ENCODE measurements at regions not wholly inside any gene's neighbourhood (a gene's known extent, or its start where the extent isn't known, plus 50 kb on each side); places are given as distances from the start of the nearest gene placed in this dataset.

GRCh38 chr9:8206720-8207119 is 407.1 kb upstream of the DMAC1 start:
- H3K4me3 ChIP-seq (replicated peaks; ENCODE audit: low read depth, low read length) = no peak overlapping the region
- no peak for TF ChIP-seq CTCF (IDR thresholded peaks at IDR 0.05; ENCODE audit: low read length, missing control alignments)
- no peak for DNase-seq (ENCODE audit: low read depth)

- TF ChIP-seq CTCF (IDR thresholded peaks at IDR 0.05; ENCODE audit: low read length, missing control alignments) = no peak
- H3K4me3 ChIP-seq (replicated peaks; ENCODE audit: low read depth, low read length) = no peak overlapping the region
- no peak for DNase-seq (ENCODE audit: low read depth)
Measured at GRCh38 chr9:8205576-8205975, 406.0 kb upstream of the DMAC1 start.

GRCh38 chr9:8189881-8190280 is 390.3 kb upstream of the DMAC1 start:
- no peak for DNase-seq (ENCODE audit: low read depth)
- H3K4me3 ChIP-seq (replicated peaks; ENCODE audit: low read depth, low read length) = no peak overlapping the region
- no peak for TF ChIP-seq CTCF (IDR thresholded peaks at IDR 0.05; ENCODE audit: low read length, missing control alignments)

- no peak overlapping the region for H3K4me3 ChIP-seq (replicated peaks; ENCODE audit: low read depth, low read length)
- no peak for TF ChIP-seq CTCF (IDR thresholded peaks at IDR 0.05; ENCODE audit: low read length, missing control alignments)
- DNase-seq (ENCODE audit: low read depth) = no peak
Measured at GRCh38 chr9:8188723-8189407, 389.3 kb upstream of the DMAC1 start.

- TF ChIP-seq CTCF (IDR thresholded peaks at IDR 0.05; ENCODE audit: low read length, missing control alignments) = no peak
- H3K4me3 ChIP-seq (replicated peaks; ENCODE audit: low read depth, low read length) = no peak overlapping the region
- DNase-seq (ENCODE audit: low read depth) = no peak
Measured at GRCh38 chr9:8186560-8186959, 387.0 kb upstream of the DMAC1 start.

- TF ChIP-seq CTCF (IDR thresholded peaks at IDR 0.05; ENCODE audit: low read length, missing control alignments) = no peak
- no peak for DNase-seq (ENCODE audit: low read depth)
- H3K4me3 ChIP-seq (replicated peaks; ENCODE audit: low read depth, low read length) = no peak overlapping the region
Measured at GRCh38 chr9:8183618-8184017, 384.0 kb upstream of the DMAC1 start.

- TF ChIP-seq CTCF (IDR thresholded peaks at IDR 0.05; ENCODE audit: low read length, missing control alignments) = no peak
- H3K4me3 ChIP-seq (replicated peaks; ENCODE audit: low read depth, low read length) = no peak overlapping the region
- no peak for DNase-seq (ENCODE audit: low read depth)
Measured at GRCh38 chr9:8179381-8180053, 379.9 kb upstream of the DMAC1 start.
